Adrenal gland (tissue), 9 donors: ENCODE measurements at regions not wholly inside any gene's neighbourhood (a gene's known extent, or its start where the extent isn't known, plus 50 kb on each side); places are given as distances from the start of the nearest gene placed in this dataset.

Source experiments
- DNase-seq, 7 donors: peaks; one replicate each; pipeline ENCODE4 v3.0.0-alpha.2; 2019 to 2020
- H3K27ac ChIP-seq, 5 donors: fragments of 200-600 bp; sonication (generic) in 4 of 5; 1 replicate in 3 of 5; 2 replicates in 2 of 5; pipeline versions ENCODE4 v1.5.1 to v1.8.0; 2016 to 2020; ENCODE audit warnings: mild to moderate bottlenecking in 1 of 5
- H3K27me3 ChIP-seq: fragments of 200-600 bp; 2 replicates; pipeline ENCODE4 v1.8.0; 2021
- H3K36me3 ChIP-seq, 2 donors: fragments of 200-600 bp; replicated peaks in 1 of 2; 1 replicate in 1 of 2; 2 replicates in 1 of 2; pipeline versions ENCODE4 v1.5.1 to v1.8.0; 2018 to 2022
- H3K4me1 ChIP-seq, 2 donors: fragments of 200-600 bp; replicated peaks in 1 of 2; 1 replicate in 1 of 2; 2 replicates in 1 of 2; pipeline versions ENCODE4 v1.5.1 to v1.8.0; 2018 to 2021
- H3K4me3 ChIP-seq, 4 donors: fragments of 200-600 bp; sonication (generic) in 3 of 4; one replicate each; pipeline ENCODE4 v1.5.1; 2016 to 2018
- H3K9me3 ChIP-seq, 3 donors: fragments of 200-600 bp; sonication (generic) in 1 of 3; replicated peaks in 1 of 3; 1 replicate in 2 of 3; 2 replicates in 1 of 3; pipeline versions ENCODE4 v1.5.1 to v1.8.0; 2016 to 2021
- CTCF ChIP-seq, 6 experiments: fragments of 450-650 bp in 4 of 6; fragments of 200-600 bp in 2 of 6; sonication (generic) in 1 of 6; IDR thresholded peaks; 1 replicate in 5 of 6; 2 replicates in 1 of 6; pipeline versions ENCODE4 v1.5.1 to v1.8.0; 2016 to 2021; ENCODE audit warnings: antibody characterized with exemption in 6 of 6, mild to moderate bottlenecking in 2 of 6, moderate library complexity in 1 of 6
- POLR2A ChIP-seq, 2 donors: fragments of 450-650 bp; IDR thresholded peaks; one replicate each; pipeline ENCODE4 v1.6.1; 2017; ENCODE audit warnings: antibody characterized with exemption in 2 of 2, mild to moderate bottlenecking in 2 of 2, moderate library complexity in 1 of 2
- WGBS, 4 donors: extraction: QIAGEN DNeasy Blood & Tissue Kit in 2 of 4; methylation state at CpG; one replicate each; pipeline versions ENCODE4 v1.1.5 to v1.1.7; 2013 to 2017; 5-methylcytosine and 5-hydroxymethylcytosine counted together
- intact Hi-C, 2 donors: fragments of 100-400 bp; cut with DNase I; formaldehyde crosslinking; loops; one replicate each; pipeline versions ENCODE4 v1.14.1 to v1.15.0; 2022 to 2023
- donor health status: healthy with polysubstance abuse.
- donor health status: Bipolar disorder and iron deficiency.
- donor health status: DM: yes; HTN: yes; CAD: no.
- donor health status: DM: no; HTN: no; CAD: no.
- donor health status: DM: no; HTN: no; CAD: no.

- H3K27me3 ChIP-seq = no peaks in the 10 kb centered on the region
- no peak for DNase-seq
- no peaks in the 10 kb centered on the region for H3K36me3 ChIP-seq
- intact Hi-C loops = no loop called here
- H3K9me3 ChIP-seq = no peaks in the 10 kb centered on the region
- H3K4me3 ChIP-seq = no peak overlapping the region
- 56 to 64% (median 59%) methylated on average over 5 of the region's 5 CpGs for WGBS, 4 donors
- TF ChIP-seq CTCF (IDR thresholded peaks at IDR 0.05) = no peak
- TF ChIP-seq POLR2A (IDR thresholded peaks at IDR 0.05) = no peak
- no peak overlapping the region for H3K27ac ChIP-seq
- H3K4me1 ChIP-seq = no peaks in the 10 kb centered on the region
Observed at GRCh38 chr4:10184041-10184440, 67.4 kb upstream of the WDR1 start.

- DNase-seq = no peak
- H3K9me3 ChIP-seq = no peaks in the 10 kb centered on the region
- H3K4me1 ChIP-seq = no peaks in the 10 kb centered on the region
- H3K27ac ChIP-seq = no peak overlapping the region
- no peaks in the 10 kb centered on the region for H3K36me3 ChIP-seq
- H3K4me3 ChIP-seq = no peak overlapping the region
- no peak for TF ChIP-seq CTCF (IDR thresholded peaks at IDR 0.05)
- no peak for TF ChIP-seq POLR2A (IDR thresholded peaks at IDR 0.05)
- WGBS, 4 donors = 73 to 76% (median 75%) methylated on average over 1 of the region's 1 CpG
- intact Hi-C loops = no loop called here
- H3K27me3 ChIP-seq = no peaks in the 10 kb centered on the region
Observed at GRCh38 chr4:10183462-10183861, 66.9 kb upstream of the WDR1 start.

GRCh38 chr4:10182446-10183424, 66.1 kb upstream of the WDR1 start:
- intact Hi-C loops = no loop called here
- Histone ChIP-seq H3K36me3 (no peaks in the 10 kb centered on the region), H3K9me3 (no peaks in the 10 kb centered on the region), H3K4me1 (no peaks in the 10 kb centered on the region), H3K27me3 (no peaks in the 10 kb centered on the region), H3K4me3 (no peak overlapping the region), H3K27ac (no peak overlapping the region)
- no peak for DNase-seq
- WGBS, 4 donors = 72 to 85% (median 74%) methylated on average over 3 to 6 of the region's 6 CpGs
- no peak for TF ChIP-seq POLR2A (IDR thresholded peaks at IDR 0.05)
- TF ChIP-seq CTCF (IDR thresholded peaks at IDR 0.05) = no peak

- no peak for TF ChIP-seq POLR2A (IDR thresholded peaks at IDR 0.05)
- Histone ChIP-seq H3K27ac (no peak overlapping the region), H3K27me3 (no peaks in the 10 kb centered on the region), H3K4me3 (no peak overlapping the region), H3K4me1 (no peaks in the 10 kb centered on the region), H3K36me3 (no peaks in the 10 kb centered on the region), H3K9me3 (no peaks in the 10 kb centered on the region)
- DNase-seq = no peak
- intact Hi-C loops = no loop called here
- 83 to 87% (median 84%) methylated on average over 8 of the region's 8 CpGs for WGBS, 4 donors
Observed at GRCh38 chr4:10181745-10182445, 65.3 kb upstream of the WDR1 start.
